Activated CD4-positive, CD25-positive, alpha-beta regulatory T cell treated with anti-CD3 and anti-CD28 coated beads, Interleukin-2, amount 50 U/mL, for 72 hours (primary cell): ENCODE measurements at regions not wholly inside any gene's neighbourhood (a gene's known extent, or its start where the extent isn't known, plus 50 kb on each side); places are given as distances from the start of the nearest gene placed in this dataset.

Source experiments
- DNase-seq: peaks from one replicate; pipeline ENCODE4 v3.0.0; 2021

DNA sequence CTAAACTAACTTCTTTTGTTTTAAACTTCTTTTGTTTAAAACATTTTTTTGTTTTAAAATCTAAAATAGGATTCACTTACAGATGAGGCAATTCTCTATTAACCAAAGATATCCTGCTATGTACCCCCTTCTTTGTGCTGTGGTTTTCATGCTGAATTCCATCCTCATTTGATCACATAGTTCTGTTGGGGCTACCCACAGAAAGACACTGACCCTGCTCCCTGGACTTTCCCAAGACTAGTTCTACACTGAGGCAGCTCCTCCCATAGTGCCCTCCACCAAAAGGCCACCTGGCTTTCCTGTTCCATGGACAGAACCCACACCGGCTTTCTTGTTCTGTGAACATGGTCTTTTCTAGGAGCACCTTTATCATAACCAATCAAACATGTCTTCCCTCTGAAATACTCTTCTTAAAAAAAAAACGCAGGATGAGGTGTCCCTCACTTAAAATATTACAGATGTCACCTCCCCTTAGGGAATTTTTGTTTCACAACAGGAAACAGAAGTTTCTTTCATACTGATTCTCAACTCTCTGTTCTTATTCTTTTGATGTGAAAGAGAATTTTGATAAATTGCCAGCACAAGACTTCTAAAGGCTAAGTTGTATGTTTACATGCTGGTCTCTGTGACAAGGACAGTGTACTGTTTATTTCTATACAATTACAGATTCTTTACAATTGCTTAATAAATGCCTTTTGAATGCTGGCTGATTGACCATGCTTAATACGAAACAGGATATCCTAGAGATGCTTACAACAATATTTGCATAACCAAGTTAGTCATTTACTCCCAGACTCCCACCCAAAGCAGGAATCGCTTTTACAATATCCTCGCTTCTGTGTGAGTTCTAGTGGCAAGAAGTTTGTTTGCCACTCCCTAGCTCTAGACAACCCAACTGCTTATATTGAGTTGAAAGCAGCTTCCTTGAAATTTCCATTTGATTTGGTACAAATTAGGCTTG lies 300.4 kb downstream of the DTWD2 start:
- no peak for DNase-seq

DNA sequence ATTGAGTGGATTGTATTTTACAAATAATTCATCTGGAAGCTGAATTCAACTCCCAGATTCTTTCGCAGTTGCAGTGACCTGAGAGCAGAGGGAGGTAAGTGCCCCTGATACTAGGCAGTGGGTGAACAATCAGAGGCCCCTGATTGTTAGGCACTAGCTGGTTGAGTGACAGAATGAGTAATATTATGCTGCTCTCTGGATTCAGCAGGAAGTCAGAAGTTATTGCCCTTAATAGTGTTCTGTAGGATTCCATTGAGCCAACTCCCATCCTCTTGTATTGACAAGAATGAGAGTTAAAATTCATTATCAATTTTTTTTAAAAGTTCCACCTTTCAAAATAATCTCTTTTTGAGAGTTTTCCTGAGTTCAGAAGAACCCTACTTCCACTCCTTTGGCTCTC lies 301.2 kb downstream of the DTWD2 start:
- DNase-seq, result no peak

DNA sequence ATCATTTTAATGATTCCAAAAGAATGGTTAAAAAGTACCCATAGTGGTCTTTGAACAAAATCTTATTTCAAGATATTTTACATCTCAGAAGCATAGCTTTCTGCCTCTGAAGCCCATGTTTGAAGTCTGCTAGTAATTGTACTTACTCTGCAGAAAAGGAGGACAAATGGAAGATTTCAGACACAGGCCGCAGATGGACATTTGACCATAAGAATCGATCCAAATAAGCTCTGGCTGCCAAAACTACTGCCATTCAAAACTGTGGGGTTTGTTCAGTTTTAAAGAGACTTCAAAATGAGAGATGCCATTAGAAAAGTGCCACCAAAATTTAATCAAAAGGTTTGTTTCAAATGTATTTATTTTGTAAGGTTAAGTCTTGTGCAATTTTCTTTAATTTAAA lies 306.7 kb downstream of the DTWD2 start:
- DNase-seq, result no peak

DNA sequence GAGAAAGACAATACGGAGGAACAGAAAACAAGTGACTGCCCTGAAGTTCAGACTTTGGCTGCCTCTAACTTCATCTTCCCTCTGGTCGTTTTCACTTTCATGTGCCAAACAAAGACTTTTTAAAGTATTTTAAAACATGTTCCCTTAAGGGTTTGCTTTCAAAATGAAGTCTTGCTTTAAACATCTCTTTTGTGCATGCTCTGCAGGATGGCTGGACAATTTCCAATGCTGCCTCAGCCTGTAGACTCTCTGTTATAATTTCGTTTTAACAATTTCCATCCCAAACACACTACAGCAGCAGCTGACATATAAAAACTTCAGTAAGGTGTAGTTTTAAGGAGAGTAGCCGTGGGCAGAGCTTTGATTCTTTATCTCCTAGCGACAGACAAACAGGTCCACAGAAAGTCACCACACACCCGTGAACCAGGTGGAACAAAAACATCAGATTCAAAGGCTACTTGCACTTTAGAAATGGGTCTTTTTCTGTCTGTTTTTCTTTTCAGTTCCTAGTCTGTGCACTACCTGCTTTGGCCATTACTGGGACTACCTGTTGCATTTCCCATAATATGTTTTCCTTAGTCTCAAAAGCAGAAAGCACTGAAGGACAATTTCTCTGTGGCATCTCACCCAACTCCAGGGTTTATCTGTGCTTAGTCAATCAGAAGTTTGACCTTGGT lies 308.9 kb downstream of the DTWD2 start:
- no peak for DNase-seq

DNA sequence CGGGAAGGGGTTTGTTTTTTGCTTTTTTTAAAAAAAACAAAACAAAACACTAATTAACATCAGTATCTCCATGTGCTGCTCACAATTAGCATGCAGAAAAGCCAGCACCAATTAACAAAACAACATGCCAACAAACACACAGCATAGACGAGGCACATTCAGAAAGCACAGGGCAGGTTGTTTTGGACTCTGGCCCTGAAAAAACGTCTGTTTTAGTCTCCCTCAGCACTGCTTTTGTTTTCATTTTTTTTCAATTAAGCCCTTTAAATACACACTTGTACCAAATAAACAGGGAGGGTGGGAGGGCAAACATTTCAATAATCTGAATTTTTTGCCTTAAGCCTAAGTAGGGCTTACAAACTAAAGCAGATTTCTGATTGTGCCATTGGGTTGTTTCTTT lies 309.6 kb downstream of the DTWD2 start:
- DNase-seq, result no peak

DNA sequence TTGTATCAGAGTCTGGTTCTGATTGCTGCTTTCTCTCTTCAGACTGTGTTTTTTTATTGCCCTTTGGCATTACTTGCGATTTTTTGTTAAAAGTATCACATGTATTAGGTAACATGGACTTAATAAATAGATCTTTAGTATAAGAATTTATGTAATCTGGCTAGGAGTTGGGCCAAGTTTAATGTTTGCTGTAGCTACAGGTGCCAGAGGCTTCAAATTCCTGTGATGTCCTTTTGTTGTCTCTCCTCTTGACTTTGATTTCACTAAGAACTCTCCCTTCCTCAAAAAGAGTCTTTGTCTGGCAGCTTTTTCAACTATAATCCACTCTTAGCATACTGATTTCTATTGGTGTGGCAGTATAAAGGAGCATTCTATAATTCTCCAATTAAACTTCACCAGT lies 313.1 kb downstream of the DTWD2 start:
- no peak for DNase-seq

DNA sequence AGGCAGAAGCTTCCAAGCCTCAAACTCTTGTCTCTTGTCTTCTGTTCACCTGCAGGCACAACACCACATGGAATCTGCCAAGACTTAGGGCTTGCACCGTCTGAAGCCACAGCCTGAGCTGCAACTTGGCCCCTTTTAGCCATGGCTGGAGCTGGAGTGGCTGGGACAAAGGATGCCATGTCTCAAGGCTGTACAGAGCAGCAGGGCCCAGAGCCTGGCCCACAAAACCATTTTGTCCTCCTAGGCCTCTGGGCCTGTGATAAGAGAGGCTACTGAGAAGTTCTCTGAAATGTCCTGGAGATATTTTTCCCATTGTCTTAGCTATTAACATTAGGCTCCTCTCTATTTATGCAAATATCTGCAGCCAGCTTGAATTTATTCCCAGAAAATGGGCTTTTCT lies 330.8 kb downstream of the DTWD2 start:
- DNase-seq, result no peak

DNA sequence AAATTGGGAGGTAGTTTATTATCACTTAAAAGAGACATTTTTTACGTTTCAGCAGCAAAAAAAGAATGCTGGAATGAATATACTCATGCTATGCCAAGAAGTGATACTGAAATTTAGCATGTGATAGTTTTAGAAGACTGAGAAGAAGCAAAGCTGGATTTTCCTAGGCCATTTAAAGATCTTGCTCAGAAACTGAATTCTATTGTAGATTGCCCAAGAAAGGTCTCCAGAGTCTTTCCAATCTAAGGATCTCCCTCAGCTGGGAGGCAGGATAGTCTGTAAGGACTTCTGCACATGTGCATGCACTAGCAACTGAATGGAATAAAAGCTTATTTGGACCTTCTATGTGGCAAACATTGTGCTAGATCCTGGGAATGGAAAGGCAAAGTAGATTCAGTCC lies 334.5 kb downstream of the DTWD2 start:
- DNase-seq, result no peak

DNA sequence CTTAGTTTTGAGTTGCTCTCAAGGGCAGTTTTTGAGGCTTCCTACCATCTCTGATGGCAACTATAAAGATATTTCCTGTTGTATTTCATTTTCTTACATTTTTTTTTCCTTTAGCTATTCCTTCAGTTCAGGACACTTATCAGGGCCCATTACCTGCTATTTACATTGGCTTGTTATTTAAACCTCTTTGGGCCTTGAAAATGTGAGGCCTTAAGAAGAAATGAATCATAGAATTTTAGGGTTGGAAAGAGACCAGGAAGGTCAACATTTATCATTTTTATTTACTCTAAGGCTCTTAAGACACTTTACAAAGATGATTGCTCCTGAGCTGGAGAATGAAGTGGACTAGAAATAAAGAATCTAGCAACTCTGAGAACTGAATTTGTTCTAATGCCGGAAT lies 335.2 kb downstream of the DTWD2 start:
- DNase-seq, result no peak

DNA sequence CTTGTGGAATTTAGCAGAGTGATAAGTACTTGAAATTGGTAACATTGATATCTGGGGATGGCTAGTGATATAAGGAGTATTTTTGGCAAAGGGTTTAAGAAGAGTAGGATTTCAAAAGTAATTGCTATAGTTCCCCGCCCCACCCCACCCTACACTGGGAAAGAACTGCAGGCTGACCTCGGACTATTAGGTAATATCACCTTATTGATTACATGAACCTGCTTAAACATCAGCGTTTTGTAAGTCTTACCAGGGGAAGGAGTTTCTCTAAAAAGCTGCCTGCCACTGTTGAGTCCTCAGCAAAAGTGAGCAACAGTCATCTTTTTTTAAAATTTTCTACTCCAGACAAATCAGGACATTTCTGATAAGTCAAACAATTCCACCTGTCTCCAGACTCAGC lies 337.3 kb downstream of the DTWD2 start:
- DNase-seq, result no peak

DNA sequence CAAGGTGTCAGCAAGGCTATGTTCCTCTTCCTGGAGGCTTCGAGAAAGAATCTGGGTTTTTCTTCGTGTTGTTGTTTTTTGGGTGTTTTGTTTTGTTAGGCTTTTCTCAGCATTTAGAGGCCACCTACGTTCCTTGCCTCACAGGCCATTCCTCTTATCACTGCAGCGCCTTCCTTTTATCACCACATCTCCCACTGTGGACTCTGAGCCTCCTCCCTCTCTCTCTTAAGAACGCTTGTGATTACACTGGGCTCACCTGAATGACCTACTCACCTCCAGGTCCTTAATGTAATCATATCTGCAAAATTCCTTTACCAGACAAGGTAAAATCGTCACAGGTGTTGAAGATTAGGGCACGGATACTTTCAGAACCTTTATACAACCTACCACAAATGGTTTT lies 340.8 kb downstream of the DTWD2 start:
- DNase-seq, result no peak

DNA sequence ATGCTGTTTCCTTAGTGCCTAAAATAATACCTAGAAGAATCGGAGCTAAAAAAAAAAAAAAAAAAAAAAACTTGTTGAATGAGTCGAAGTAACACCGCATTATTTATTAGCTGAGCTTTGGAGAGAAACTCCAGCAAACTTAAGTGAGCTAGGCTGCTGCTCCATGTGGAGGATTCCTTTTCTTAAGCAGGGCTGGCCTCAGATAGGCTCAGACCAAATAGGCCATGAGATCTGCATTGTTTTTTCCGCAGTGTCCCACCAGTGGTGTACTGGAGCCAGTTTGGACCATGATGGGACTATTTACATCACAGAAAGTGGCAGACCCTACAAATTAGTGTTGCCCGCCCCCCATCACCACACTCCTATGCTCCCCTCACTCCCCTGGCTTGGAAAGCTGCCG lies 341.4 kb downstream of the DTWD2 start:
- DNase-seq, result no peak

DNA sequence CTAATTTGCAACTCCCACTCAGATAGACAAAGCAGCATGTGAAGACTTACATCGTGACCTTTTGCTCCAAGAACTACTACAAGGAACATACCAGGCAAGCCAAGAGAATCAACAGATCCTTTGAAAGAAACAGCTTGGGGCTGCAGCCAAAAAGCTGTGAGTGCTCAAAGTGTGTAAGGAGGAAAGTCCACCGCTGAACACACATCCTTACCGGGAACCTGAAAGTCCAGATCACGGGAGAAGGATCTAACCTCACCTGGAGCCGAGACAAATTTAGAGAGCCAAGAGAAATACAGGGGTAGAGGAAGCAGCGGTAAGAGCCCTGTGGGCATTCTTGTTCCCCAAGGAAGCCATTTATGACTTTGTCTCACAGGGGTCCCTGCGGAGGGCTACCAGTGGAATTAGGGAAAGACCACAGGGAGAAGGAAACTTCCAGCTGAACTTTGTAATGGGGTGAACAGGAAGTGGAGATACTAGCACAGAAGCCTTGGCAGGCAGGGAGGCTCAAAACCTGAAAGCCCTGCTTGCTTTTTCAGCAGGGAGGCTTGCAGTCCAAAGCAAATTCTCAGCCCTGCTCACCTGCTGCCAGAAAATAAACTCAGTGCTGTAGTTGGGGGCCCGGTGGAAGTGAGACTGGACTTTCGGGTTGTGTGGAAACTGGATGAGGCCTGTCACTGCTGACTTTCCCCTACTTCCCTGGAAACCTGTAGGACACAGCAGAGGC lies 350.2 kb downstream of the DTWD2 start:
- no peak for DNase-seq

DNA sequence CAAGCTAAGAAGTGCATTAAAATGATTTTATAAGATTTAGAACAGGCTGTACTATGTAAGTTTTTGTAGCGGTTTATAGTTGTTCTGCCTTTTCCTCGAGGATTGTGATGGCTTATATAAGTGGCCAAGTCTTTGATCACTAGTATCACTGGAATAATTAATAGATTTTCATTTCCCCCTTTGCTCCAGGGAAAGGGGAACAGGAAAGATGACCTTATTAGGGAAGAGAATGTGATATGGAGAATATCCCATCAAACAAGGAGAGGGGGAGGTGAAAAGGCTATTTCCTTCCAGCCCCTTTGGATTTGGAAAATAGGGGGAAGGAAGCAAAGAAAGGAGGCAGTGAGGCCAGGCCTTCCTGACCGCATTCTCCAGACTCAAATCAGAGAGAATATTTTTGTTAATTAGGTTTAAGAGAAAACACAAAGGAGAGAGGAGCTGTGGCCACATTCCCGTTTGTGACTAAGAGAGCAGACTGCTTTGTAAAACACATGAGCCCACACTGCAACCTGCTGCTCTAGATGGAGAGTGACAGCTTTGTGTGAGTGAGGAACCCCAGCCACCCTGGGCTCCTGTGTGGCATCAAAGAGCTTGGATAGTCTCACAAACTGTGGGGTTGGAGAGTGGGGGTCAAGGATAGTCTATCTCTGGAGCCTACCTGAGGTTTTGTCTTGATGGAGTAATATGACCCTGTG lies 359.5 kb downstream of the DTWD2 start:
- no peak for DNase-seq

DNA sequence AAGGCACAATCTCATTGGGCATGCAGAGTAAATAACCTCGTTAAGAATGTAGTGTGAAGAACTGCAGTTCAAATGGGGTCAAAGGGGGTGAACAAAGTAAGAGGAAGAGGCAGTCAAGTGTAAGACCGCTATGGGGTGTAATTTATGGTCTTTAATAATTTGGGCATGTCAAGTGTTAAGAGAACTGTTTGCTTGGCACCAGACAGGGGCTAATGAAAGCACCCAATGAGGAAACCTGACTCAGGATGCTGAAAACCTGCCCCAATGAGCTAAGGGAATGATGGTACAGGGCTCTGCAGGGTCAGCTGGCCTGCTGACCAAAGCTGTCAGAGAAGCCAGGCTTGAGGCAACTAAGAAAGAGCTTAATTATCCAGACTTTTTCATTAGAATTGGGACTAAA lies 368.1 kb downstream of the DTWD2 start:
- DNase-seq, result no peak

DNA sequence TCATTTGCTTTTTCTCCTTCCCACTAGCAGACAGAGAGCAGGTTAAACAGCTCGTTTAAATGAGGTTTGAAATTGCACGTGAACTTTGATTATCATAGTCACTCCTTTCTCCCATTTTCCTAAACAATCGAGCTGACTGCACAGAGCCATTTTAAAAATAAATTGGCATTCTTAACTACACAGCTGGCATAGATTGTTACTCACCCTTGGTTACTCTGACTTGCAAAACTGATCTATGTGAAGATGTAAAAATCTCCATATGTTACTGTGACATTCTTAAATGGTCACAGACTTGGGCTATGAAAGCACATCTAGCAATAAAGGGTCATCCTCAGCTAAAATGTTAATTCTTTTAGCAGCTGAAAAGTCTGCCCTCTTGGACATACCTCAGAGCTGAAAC lies 368.5 kb downstream of the DTWD2 start:
- no peak for DNase-seq

DNA sequence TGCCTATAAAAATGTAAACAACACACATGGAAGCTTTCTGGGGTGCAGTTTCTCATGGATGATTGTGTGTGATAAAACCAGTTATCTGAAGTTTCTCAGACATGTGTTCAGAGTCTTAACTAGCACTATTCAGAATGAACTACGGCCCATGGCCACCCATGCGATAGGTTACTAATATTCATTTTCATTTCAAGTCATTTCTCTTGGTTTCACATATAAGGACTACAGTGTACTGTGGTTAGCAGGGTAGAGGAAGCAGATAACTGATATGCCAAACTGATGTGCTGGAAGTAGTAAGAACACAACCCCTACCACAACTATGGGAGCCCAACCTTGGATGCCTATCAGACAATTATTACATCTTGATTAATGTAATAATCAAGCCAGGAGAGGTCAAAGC lies 372.1 kb downstream of the DTWD2 start:
- no peak for DNase-seq

DNA sequence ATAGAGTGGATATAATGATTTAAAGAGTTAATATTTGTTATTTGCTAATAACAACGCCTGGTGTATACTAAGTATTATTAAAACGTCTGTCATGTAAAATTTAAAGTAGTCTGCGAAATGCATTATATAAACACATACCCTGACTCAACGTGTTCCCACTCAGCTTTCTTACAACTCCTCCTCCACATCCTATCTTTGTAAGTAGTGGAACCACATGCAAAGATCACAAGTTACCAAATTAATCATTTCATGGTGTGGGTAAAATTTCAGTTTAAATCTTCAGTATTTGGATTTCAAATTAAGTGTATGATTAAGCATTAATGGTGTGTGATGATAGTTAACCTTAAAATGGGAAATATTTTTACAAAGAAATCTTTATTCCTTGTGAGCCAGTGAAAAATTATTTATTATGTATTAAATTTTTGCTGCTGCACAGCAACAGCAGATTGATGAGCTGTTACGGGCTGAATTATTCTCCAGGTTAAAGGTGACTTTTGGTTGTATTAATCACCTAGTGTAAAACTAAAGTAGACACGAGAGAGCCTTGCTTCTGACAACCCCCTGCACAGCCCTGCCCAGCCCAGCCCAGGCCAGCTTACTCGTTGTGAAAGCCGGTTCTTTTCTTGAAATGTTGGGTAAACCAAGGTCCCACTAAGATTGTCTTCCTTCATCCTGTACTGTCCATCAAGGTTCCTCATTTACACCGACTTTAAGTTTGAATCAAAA lies 373.5 kb downstream of the DTWD2 start:
- no peak for DNase-seq

DNA sequence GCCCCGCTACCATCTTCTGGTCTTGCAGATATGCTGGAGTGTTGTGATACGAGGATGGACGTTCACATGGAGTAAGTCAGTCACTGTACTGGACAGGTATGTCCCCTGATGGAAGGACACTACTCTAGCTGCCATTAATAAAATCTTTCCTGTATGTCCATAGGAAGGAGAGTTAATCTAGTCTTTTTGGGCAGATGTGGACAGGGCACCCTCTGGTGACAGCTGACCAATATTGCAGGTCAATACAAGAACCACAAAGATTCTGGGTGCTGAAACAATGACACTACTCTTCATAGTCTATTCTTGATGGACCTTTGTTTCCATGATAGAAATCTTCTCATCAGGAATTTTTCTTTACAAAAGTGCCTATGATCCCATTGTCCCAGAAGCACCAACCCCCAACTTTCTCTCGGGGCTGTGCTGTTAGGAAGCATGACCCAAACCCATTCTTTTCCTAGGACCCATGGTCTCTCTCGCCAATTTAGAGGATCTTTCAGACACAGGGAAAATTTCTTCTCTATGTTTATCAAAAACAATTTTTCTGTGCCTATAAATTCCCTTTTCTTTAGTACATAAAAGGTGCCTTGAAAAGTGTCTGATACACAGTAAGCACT lies 376.9 kb downstream of the DTWD2 start:
- DNase-seq, result no peak

DNA sequence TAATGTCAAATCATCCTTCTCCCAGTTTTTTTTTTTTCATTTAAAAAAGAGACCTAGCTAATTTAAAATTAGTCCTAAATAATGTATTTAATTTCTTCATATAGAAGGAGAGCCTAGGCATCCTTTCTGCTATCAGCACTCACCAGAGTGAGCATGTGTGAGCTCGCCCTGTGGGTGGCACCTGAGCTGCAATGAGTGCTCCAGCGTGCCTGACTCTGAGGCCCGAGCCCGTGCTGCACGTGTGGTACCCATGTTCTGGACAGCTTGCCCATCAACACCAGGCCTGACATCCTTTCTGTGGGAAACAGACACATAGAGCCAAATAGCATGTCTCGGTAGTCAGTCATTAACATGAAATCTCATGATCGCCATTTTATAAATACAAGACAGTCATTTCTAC lies 381.4 kb downstream of the DTWD2 start:
- DNase-seq, result no peak

DNA sequence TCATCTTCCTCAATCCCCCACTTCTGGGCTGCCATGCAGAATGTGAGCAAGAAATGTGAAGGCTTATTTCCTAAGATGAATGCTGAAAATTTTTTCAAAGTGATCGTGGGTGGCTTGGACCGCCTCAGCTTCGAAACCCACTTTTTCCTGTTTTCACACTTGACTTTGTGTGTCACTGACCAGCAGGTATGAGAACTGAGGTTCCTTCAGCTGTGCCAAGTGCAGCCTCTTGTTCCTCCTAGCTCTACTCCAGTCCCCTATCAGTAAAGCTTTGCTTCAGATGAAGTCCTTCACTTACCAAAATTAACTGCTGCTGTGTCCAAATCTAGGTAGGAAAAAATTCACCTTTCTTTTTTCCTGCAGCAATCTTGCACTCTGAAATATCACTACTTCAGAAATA lies 382.6 kb downstream of the DTWD2 start:
- DNase-seq, result no peak

DNA sequence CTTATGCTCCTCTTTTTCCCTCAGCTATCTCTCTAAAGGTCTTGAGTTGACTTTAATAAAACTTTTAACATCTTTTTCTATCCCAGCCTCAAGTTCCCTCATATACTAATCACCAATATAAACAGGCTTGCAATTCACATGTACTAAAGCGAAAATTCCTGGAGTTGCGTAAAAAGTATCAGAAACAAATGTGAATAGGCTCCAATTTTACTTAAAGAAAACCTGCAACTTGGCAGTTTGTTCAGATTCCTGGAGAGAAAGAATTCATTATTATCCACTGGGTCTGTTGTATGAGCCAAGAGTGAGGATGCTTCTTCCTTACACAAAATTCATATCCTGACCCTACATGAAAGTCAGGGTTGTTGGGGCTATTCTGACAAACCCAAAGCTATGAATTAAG lies 384.2 kb downstream of the DTWD2 start:
- no peak for DNase-seq
